Renal cortex interstitium (tissue), 11 donors: ENCODE measurements at regions not wholly inside any gene's neighbourhood (a gene's known extent, or its start where the extent isn't known, plus 50 kb on each side); places are given as distances from the start of the nearest gene placed in this dataset.
"Not testable (repeated sequence)": the region's sequence is repeated elsewhere in the genome, so short reads cannot be mapped to it uniquely, and the experiment has no call there.

Experiments
- DNase-seq, 11 donors: peaks; one replicate each; pipeline ENCODE4 v3.0.0-alpha.2; 2013; ENCODE audit warnings: low read depth in 9 of 11, low spot score in 4 of 11; ENCODE audit errors: extremely low read depth in 1 of 11

DNA sequence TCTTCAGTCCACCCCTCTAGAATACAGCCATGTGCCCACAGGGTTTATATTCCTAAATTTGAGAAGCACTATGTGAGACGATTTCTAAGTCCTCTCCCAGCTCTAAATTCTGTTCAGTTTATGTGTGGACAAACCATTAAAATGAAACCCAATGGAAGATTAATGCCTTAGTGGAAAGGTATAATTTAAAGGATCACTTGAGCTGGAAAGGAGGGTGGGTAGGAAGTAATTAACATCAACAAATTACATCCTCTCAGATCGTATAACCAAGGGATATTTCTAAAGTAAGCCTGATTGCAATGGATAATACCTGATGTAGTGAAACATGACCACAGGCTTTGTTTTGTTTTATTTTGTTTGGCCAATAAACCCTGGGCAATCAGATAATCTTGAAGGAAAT, 511.0 kb upstream of the COBL start:
- DNase-seq = peak in 10 of 11 donors; percentile 4 to 65 (median 38)

DNA sequence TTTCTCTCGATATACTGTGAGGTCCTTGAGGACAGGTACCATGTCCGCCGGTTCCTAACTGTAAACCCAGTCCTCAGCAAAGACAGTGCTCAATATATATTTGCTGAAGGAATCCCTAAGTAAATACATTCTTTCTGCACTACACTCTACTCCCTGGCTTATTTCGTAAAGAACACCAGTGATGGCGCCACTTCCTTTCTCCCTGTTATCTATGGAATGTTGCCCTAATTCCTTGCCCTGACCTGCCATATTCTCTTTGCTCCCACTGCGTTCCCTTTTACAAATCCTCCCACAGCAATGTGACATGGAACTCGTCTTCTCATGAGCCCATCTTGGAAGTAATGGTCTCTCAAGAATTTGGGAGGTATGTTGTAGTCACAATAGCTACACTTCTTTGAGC, 507.4 kb upstream of the COBL start:
- no peak for DNase-seq

DNA sequence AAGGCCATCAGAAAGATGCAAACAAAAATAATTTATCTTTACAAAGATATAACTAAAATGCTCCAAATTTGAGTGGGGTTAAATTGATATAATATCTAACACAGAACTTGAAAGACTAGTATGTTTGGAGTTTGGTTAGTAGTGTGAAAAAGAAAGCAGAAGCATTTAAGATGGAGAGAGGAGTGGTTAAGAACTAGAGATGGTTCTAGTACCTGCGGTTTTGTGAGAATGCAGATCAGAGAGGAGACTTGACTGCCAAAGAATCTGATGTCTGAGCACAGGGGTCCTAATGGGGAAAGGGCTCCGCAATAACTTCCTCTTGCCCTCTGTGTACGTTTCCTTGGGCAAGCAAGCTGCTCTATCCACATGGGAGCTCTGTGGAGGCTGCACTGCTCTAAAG, 506.8 kb upstream of the COBL start:
- no peak for DNase-seq

GRCh38 chr7:51817694-51818225, 501.2 kb upstream of the COBL start:
- DNase-seq = no peak

- not testable (repeated sequence) for DNase-seq
Observed at GRCh38 chr7:51805783-51806431, 489.3 kb upstream of the COBL start.

DNA sequence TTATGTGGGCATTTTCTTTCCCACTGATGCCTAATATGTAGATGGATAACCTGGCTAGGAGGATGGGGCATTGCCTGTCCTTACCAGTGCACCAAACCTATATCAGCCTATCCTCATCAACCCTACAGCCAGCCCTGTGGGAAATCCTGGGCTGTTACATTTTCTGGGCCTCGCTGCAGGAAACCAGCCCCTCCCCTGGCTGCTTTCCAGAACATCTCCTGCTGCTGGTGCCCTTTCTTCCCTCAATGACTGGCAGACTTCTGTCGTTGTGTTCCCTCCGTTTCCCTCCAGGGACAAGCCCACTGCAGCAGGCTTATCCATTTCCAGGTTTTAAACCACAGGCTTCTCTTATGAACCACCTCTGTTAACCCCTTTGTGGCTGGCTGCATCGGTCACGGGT, 486.1 kb upstream of the COBL start:
- DNase-seq = no peak

GRCh38 chr7:51797371-51797770, 480.8 kb upstream of the COBL start:
- DNase-seq = no peak

DNA sequence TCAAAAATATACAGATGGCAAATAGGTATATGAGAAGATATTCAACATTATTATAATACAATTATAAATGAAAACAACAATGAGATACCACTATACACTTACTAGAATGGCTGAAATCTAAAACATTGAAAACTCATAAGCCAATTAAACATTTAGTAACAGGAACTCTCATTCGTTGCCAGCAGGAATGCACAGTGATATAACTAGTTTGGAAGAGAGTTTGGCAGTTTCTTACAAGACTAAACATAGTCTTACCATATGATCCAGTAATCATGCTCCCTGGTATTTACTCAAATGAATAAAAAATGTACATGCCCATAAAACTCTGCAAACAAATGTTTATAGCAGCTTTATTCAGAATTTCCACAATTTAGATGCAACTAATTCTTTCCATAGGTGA, 476.2 kb upstream of the COBL start:
- DNase-seq = no peak

GRCh38 chr7:51789489-51789888, 472.9 kb upstream of the COBL start:
- no peak for DNase-seq

- DNase-seq = no peak
Observed at GRCh38 chr7:51786284-51786683, 469.7 kb upstream of the COBL start.

- DNase-seq = no peak
Observed at GRCh38 chr7:51785876-51786275, 469.3 kb upstream of the COBL start.

GRCh38 chr7:51785171-51785570, 468.6 kb upstream of the COBL start:
- DNase-seq = no peak

DNA sequence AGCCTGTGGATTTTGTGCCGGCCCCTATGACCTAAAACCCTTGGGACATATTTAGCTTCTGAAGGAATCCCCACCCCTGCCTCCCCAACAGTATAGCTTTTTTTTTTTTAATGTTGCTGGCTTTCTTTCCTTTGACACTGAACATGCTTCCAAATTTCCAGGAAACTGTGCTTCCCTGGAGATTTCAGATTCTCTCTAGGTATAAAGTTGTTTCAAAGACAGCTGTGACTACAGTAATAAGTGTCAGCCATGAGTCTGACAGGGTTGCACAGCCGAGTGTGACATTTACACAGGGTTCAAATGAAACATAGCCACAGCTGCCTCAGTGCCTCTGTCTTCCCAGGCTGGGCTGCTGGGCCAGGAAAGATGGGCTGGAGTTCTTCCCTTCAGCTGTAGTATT, 466.6 kb upstream of the COBL start:
- no peak for DNase-seq

- DNase-seq = no peak
Observed at GRCh38 chr7:51778121-51778520, 461.5 kb upstream of the COBL start.

DNA sequence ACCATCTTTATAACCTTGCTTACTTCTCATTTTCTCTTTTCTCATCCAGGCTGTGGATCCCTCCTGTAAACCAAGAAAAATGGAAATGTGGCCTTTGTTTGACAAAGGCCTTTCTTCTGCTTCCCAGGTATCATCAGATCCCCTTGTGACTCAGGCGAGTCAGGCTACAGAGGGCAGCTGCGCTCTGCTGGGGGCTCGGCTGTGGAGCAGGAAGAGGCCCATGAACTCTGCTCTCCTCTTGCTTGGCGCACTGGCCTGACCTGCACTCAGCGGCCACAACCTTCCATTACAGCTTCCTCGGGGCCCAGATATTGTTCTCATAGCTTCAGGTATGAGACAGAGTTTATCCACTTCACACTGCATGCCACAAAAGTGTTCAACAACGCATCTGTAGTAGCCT, 457.6 kb upstream of the COBL start:
- DNase-seq = no peak

DNA sequence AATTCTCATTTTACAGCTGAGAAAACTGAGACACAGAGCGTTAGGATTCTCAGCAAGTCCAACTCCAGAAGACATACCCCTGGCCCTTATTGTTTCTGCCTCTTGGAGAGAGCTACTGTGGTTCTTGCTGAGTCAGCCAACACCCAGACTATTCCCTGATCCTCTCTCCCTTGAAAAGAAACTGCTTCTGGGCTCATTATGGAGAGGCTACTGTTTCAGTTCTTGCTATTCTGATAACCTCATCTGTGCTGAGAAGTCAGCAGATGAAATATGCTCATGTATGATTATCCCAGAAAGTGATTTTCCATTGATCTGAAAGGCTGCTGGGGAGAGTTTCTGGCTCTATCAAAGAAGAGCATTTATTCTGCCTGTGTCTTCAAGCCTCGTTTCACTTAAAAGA, 455.6 kb upstream of the COBL start:
- no peak for DNase-seq

GRCh38 chr7:51764976-51765375, 448.4 kb upstream of the COBL start:
- DNase-seq = no peak

- DNase-seq = no peak
Observed at GRCh38 chr7:51759985-51760384, 443.4 kb upstream of the COBL start.

GRCh38 chr7:51757960-51758359, 441.4 kb upstream of the COBL start:
- DNase-seq = no peak

- peak in 1 of 11 donors; percentile 2 for DNase-seq
Observed at GRCh38 chr7:51732951-51733350, 416.3 kb upstream of the COBL start.

DNA sequence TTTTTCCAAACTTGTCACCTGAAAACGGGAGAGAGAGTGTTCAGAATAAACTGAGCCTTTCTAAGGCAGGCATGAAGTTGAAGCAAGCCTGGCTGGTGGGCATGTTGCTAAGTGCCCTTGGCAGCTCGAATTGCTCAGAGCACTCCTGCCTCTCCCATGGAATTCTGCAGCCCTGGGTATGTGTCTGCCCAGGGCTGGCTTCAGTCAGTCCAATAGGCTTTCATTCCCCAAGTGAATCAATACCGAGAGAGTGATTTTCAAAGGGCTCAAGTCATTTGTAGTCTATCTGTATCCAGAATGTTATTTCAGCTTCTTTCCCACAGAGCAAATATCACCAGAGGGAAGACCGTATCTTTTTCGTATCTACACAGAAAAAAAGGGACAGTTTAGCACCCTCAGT, 415.5 kb upstream of the COBL start:
- DNase-seq = no peak
